Neural progenitor cell (in vitro differentiated cells): ENCODE measurements at regions not wholly inside any gene's neighbourhood (a gene's known extent, or its start where the extent isn't known, plus 50 kb on each side); places are given as distances from the start of the nearest gene placed in this dataset.

Experiments used
- EZH2 ChIP-seq: fragments of 200-600 bp; sonication (generic); IDR thresholded peaks from 2 replicates; pipeline ENCODE4 v1.6.1; 2017; ENCODE audit warnings: antibody characterized with exemption, mild to moderate bottlenecking, moderate library complexity
- TF ChIP-seq, protein P1 (sequence below): fragments of 200-600 bp; sonication (generic); IDR thresholded peaks from 2 replicates; pipeline ENCODE4 v1.5.1; 2017; ENCODE audit warnings: antibody characterized with exemption, mild to moderate bottlenecking

DNA sequence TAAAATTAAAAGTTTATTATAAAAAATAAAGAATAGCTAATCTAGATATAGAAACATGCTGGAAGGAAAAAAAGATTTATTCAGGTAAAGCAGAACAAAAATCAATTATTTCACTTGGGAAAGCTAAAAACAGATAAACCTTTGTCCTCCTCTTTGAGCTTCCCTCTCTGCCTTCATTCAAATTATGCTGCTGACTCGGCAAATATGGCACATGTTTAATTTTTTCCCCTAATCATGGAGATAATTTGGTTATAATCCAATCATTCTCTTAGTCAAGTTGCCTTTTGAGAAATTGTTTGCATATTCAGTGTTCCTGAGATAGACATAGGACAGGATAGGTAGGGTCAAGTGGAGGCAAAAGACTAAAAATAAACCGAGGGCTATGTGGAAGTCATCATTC lies 556.8 kb upstream of the PTCHD4 start:
- no peak for TF ChIP-seq EZH2
- TF ChIP-seq, protein P1, sequence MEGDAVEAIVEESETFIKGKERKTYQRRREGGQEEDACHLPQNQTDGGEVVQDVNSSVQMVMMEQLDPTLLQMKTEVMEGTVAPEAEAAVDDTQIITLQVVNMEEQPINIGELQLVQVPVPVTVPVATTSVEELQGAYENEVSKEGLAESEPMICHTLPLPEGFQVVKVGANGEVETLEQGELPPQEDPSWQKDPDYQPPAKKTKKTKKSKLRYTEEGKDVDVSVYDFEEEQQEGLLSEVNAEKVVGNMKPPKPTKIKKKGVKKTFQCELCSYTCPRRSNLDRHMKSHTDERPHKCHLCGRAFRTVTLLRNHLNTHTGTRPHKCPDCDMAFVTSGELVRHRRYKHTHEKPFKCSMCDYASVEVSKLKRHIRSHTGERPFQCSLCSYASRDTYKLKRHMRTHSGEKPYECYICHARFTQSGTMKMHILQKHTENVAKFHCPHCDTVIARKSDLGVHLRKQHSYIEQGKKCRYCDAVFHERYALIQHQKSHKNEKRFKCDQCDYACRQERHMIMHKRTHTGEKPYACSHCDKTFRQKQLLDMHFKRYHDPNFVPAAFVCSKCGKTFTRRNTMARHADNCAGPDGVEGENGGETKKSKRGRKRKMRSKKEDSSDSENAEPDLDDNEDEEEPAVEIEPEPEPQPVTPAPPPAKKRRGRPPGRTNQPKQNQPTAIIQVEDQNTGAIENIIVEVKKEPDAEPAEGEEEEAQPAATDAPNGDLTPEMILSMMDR, result no peak
